Mesothelial cell of epicardium (in vitro differentiated cells): ENCODE measurements at regions not wholly inside any gene's neighbourhood (a gene's known extent, or its start where the extent isn't known, plus 50 kb on each side); places are given as distances from the start of the nearest gene placed in this dataset.
"Not testable (repeated sequence)": the region's sequence is repeated elsewhere in the genome, so short reads cannot be mapped to it uniquely, and the experiment has no call there.

ENCODE experiments used
- DNase-seq, 2 experiments: peaks; one replicate each; pipeline ENCODE4 v3.0.0; 2021; ENCODE audit warnings: low spot score in 2 of 2; ENCODE audit not compliant: unreplicated experiment in 2 of 2
- H3K27ac Mint-ChIP-seq: 2 replicates; pipeline ENCODE4 v1.8.0; 2021; ENCODE audit warnings: mixed read lengths
- H3K27me3 Mint-ChIP-seq: 2 replicates; pipeline ENCODE4 v1.8.0; 2021; ENCODE audit warnings: low read depth, mixed read lengths
- H3K36me3 Mint-ChIP-seq: 2 replicates; pipeline ENCODE4 v1.8.0; 2021; ENCODE audit warnings: mixed read lengths
- H3K4me1 Mint-ChIP-seq: 2 replicates; pipeline ENCODE4 v1.8.0; 2021; ENCODE audit warnings: mixed read lengths
- H3K4me3 Mint-ChIP-seq: 2 replicates; pipeline ENCODE4 v1.8.0; 2021; ENCODE audit warnings: mild to moderate bottlenecking, moderate library complexity, mixed read lengths
- H3K9me3 Mint-ChIP-seq: 2 replicates; pipeline ENCODE4 v1.8.0; 2021; ENCODE audit warnings: mixed read lengths
- CTCF ChIP-seq: fragments of 200-600 bp; sonication (generic); IDR thresholded peaks from one replicate; pipeline ENCODE4 v1.5.0; 2021; ENCODE audit warnings: antibody characterized with exemption; ENCODE audit not compliant: unreplicated experiment

DNA sequence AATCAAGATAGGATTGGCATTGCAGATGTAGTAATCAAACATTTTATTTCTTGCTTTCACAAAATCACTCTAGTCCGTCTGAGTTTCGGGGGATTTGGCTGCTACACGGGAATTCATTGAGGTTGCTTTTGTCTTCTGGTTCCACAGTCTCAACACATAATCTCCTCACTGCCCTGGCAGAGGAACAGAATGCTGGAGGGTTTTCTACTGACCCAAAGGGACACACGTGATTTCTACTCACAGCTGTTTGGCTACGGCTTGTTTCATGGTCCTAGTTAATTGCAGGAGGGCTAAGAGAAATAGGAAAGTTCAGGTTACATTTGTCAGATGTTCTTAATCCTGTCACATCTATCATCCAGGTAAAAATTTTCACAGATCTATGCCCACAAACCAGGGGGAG is 1811.6 kb downstream of the ARAP2 start:
- no peak for TF ChIP-seq CTCF
- H3K4me1 Mint-ChIP-seq = no peaks in the 10 kb centered on the region
- no peak overlapping the region for H3K4me3 Mint-ChIP-seq
- no peak for DNase-seq
- no peak overlapping the region for H3K27ac Mint-ChIP-seq
- no peaks in the 10 kb centered on the region for H3K36me3 Mint-ChIP-seq
- H3K27me3 Mint-ChIP-seq = no peaks in the 10 kb centered on the region
- H3K9me3 Mint-ChIP-seq = peaks cover 3% of the 10 kb centered on the region

DNA sequence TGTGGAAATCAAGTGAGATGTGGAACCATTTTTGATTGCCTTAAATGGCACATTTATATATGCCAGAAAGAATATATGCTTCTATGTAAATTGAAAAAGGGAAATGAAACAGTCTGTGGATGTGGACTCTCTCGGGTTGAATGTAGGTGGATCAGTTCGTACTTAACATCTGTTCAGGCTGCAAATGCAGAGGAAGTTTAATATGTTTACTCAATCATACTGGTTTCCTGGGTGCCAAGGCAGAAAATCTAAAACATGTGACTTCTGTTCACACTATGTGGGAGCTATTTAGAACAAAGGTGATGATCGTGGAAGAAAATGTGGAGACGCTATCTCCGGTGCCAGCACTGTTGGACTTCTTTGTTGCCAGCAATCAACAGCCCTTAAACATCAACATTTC is 1809.9 kb downstream of the ARAP2 start:
- H3K4me3 Mint-ChIP-seq, H3K36me3 Mint-ChIP-seq, DNase-seq, H3K27me3 Mint-ChIP-seq, H3K9me3 Mint-ChIP-seq, H3K27ac Mint-ChIP-seq, H3K4me1 Mint-ChIP-seq: not testable (repeated sequence)

- H3K36me3 Mint-ChIP-seq = no peaks in the 10 kb centered on the region
- H3K27me3 Mint-ChIP-seq = peaks cover 2% of the 10 kb centered on the region
- H3K4me3 Mint-ChIP-seq = no peak overlapping the region
- DNase-seq = no peak
- peaks cover 17% of the 10 kb centered on the region for H3K9me3 Mint-ChIP-seq
- TF ChIP-seq CTCF = no peak
- no peak overlapping the region for H3K27ac Mint-ChIP-seq
- peaks cover 3% of the 10 kb centered on the region for H3K4me1 Mint-ChIP-seq
Measured at GRCh38 chr4:34464196-34464595, 1780.1 kb downstream of the ARAP2 start.

DNA sequence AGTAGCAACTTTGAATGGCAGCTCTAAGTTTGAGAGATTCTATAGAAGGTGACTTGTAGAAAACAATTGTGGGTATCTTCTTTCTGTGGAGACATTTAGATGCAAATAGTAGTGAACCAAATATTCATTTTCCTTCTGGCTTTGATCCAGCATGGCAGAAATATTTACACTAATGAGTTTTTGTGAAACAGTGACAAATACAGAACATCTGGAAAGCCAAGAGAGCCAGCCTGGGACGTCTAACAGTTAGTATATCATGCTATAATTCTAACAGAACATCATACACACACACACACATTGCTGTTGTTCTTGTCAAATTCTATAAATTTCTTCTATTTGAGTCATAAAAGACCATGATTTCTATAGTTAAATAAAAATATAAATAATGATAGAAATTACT is 1777.9 kb downstream of the ARAP2 start:
- no peak for TF ChIP-seq CTCF
- H3K36me3 Mint-ChIP-seq = no peaks in the 10 kb centered on the region
- no peak for DNase-seq
- peaks cover 9% of the 10 kb centered on the region for H3K4me1 Mint-ChIP-seq
- H3K27ac Mint-ChIP-seq = no peak overlapping the region
- peaks cover 12% of the 10 kb centered on the region for H3K9me3 Mint-ChIP-seq
- no peaks in the 10 kb centered on the region for H3K27me3 Mint-ChIP-seq
- no peak overlapping the region for H3K4me3 Mint-ChIP-seq

DNA sequence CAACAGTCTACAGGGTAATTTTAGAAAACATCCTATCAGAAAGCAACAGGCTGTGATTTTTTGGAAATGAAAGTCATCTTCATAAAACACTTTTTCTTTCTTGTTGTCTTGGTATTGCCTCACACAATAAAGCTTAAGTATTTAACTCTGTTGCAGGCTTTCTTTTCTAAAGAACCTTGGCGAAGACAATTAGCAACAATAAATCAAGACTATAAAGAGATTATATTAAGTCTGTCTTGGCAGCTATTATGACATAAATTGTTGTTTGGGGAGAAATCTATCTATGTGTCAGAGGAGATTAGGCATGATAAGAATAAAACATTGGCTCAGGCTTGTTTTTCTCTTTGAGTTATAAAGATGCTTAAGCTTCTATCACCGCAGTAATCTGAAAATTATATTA is 1774.8 kb downstream of the ARAP2 start:
- no peak for DNase-seq
- Mint-ChIP-seq H3K27me3 (no peaks in the 10 kb centered on the region), H3K4me3 (no peak overlapping the region), H3K4me1 (peaks cover 11% of the 10 kb centered on the region), H3K27ac (no peak overlapping the region), H3K9me3 (peaks cover 12% of the 10 kb centered on the region), H3K36me3 (no peaks in the 10 kb centered on the region)
- TF ChIP-seq CTCF = no peak

DNA sequence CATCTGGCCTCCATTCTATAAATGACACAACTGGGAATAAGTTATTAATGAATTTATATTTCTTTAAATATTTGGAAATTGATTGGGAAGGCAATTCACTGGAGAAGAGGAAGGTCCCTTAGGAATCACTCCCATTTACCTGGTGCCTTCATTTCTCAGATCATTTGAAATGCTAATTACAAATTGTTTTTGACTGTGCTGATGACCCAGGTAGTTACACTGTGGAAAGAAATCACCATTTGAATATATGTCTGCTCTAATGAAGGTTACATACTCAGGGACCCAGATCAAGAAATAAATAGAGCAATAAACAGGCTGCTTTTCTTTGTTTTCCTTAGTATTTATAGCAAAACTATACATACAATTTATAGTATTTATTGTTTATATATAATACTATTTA is 1759.1 kb downstream of the ARAP2 start:
- H3K4me3 Mint-ChIP-seq = no peak overlapping the region
- H3K27me3 Mint-ChIP-seq = no peaks in the 10 kb centered on the region
- TF ChIP-seq CTCF = no peak
- H3K27ac Mint-ChIP-seq = no peak overlapping the region
- H3K36me3 Mint-ChIP-seq = no peaks in the 10 kb centered on the region
- H3K4me1 Mint-ChIP-seq = peaks cover 6% of the 10 kb centered on the region
- H3K9me3 Mint-ChIP-seq = no peaks in the 10 kb centered on the region
- no peak for DNase-seq
